Stimulated activated CD4-positive, alpha-beta T cell treated with anti-CD3 and anti-CD28 coated beads, Interleukin-2, amount 100 ng/mL, for 4 hours (primary cell): ENCODE measurements at regions not wholly inside any gene's neighbourhood (a gene's known extent, or its start where the extent isn't known, plus 50 kb on each side); places are given as distances from the start of the nearest gene placed in this dataset.
A peak's percentile ranks its signal among the peaks of the same experiment; 100 is the strongest.

Experiments used
- DNase-seq: peaks from one replicate; pipeline ENCODE4 v3.0.0-alpha.2; 2020; ENCODE audit warnings: low read depth

GRCh38 chr1:78797108-78797781 is 147.6 kb downstream of the IFI44 start:
- no peak for DNase-seq

GRCh38 chr1:78799926-78800325 is 150.3 kb downstream of the IFI44 start:
- no peak for DNase-seq

GRCh38 chr1:78814176-78814575 is 164.5 kb downstream of the IFI44 start:
- no peak for DNase-seq

- DNase-seq, result no peak
These were observed 175.9 kb downstream of the IFI44 start for GRCh38 chr1:78825561-78825960.

GRCh38 chr1:78829644-78830043 is 176.9 kb downstream of the ADGRL4 start:
- no peak for DNase-seq

- no peak for DNase-seq
These were observed 176.2 kb downstream of the ADGRL4 start for GRCh38 chr1:78830321-78830720.

- DNase-seq, result no peak
These were observed 174.7 kb downstream of the ADGRL4 start for GRCh38 chr1:78831731-78832360.

GRCh38 chr1:78833491-78833890 is 173.0 kb downstream of the ADGRL4 start:
- no peak for DNase-seq

GRCh38 chr1:78834201-78834741 is 172.3 kb downstream of the ADGRL4 start:
- DNase-seq, result no peak

GRCh38 chr1:78836726-78837125 is 169.8 kb downstream of the ADGRL4 start:
- no peak for DNase-seq

- DNase-seq, result peak; percentile 1
These were observed 166.7 kb downstream of the ADGRL4 start for GRCh38 chr1:78839704-78840277.
